ENCODE measurements at regions not wholly inside any gene's neighbourhood (a gene's known extent, or its start where the extent isn't known, plus 50 kb on each side); places are given as distances from the start of the nearest gene placed in this dataset.

DNA sequence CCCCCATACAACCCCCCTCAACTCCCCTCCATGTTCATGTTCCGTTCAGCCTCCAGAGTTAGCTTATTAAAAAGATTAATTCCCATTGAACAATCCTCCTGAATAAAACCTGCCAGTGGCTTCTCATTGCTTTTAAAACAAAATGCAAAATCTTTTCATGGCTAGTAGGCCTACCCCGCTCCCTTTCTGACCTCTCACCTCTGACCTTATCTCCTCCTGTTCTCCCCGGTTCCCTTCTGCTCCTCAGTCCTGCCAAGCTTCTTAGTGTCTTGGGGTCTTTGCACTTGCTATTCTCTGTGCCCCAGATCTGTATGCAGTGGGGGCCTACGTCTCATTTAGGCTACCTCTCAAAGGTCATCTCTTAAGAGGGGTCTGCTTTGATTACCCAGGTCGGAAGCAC is 64.3 kb downstream of the RHOB start:
- TF ChIP-seq POLR2A (IDR thresholded peaks at IDR 0.05), result no peak
- TF ChIP-seq, protein P1, sequence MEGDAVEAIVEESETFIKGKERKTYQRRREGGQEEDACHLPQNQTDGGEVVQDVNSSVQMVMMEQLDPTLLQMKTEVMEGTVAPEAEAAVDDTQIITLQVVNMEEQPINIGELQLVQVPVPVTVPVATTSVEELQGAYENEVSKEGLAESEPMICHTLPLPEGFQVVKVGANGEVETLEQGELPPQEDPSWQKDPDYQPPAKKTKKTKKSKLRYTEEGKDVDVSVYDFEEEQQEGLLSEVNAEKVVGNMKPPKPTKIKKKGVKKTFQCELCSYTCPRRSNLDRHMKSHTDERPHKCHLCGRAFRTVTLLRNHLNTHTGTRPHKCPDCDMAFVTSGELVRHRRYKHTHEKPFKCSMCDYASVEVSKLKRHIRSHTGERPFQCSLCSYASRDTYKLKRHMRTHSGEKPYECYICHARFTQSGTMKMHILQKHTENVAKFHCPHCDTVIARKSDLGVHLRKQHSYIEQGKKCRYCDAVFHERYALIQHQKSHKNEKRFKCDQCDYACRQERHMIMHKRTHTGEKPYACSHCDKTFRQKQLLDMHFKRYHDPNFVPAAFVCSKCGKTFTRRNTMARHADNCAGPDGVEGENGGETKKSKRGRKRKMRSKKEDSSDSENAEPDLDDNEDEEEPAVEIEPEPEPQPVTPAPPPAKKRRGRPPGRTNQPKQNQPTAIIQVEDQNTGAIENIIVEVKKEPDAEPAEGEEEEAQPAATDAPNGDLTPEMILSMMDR (IDR thresholded peaks at IDR 0.05), result no peak
- intact Hi-C loops (cut with DNase I), result no loop called here
- 89 to 94% (median 92%) methylated on average over 5 of the region's 5 CpGs for WGBS, 4 donors

DNA sequence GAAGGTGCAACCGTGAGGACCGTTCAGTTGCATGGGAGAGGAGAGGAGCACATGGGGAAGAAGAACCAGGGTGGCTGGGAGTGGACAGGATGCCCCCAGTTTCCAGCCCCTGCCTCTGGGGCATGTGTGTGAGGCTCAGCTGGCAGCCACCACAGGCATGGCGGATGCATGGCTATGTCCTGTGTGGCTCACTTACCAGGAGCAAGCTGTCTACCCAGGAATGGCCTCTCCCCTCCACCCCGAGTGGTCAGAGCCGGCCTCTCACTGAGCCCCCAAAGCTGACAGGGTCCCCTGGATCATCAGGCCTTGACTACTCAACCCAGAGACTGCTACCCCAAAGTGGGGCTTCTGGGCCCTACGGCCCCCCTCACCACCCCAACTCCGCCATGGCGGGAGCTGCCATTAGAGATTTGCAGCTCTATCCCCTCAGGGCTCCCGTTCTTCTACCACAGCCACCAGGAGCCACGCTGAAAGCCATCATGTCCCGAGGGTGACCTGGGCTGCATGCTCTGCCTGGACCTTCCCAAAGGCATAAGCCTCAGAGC is 65.3 kb downstream of the RHOB start:
- Histone ChIP-seq H3K4me3 (no peak overlapping the region), H3K4me1 (replicated peaks in 1 of 2) (peaks cover 0 to 10% of the 10 kb centered on the region in 2 donors), H3K27ac (no peak overlapping the region), H3K27me3 (no peaks in the 10 kb centered on the region), H3K36me3 (replicated peaks in 1 of 2) (no peaks in the 10 kb centered on the region), H3K9me3 (replicated peaks in 1 of 3) (no peaks in the 10 kb centered on the region)
- no peak for TF ChIP-seq POLR2A (IDR thresholded peaks at IDR 0.05)
- TF ChIP-seq, protein P1 (IDR thresholded peaks at IDR 0.05), result no peak
- intact Hi-C loops (cut with DNase I), result no loop called here
- DNase-seq, result no peak
- WGBS, 4 donors, result 96 to 98% (median 96%) methylated on average over 4 to 11 of the region's 11 CpGs

More for the DNA sequence above, 64.3 kb downstream of the RHOB start:
- H3K36me3 ChIP-seq (replicated peaks in 1 of 2), result no peaks in the 10 kb centered on the region
- H3K27me3 ChIP-seq, result no peaks in the 10 kb centered on the region
- no peak for DNase-seq
- H3K4me3 ChIP-seq, result no peak overlapping the region
- H3K4me1 ChIP-seq (replicated peaks in 1 of 2), result peaks cover 0 to 10% of the 10 kb centered on the region in 2 donors
- no peak overlapping the region for H3K27ac ChIP-seq
- no peaks in the 10 kb centered on the region for H3K9me3 ChIP-seq (replicated peaks in 1 of 3)

DNA sequence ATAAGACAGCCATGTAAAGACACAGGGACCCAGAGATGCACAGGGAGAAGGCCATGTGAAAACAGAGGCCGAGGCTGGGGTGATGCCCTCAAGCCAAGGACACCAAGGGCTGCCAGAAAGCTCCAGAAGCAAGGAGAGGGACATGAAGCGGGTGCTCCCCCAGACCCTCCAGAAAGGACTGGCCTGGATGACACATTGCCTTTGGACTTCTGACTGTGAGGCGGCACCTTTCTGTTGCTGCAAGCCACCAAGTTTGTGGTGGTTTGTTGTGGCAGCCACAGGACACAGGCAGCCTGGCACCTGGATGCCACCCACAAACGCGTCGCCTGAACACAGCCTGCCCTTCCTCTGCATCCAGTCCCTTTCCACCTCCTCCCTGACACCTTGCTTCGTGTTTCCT is 67.1 kb downstream of the RHOB start:
- intact Hi-C loops (cut with DNase I), result no loop called here
- Histone ChIP-seq H3K27me3 (no peaks in the 10 kb centered on the region), H3K27ac (no peak overlapping the region), H3K36me3 (replicated peaks in 1 of 2) (no peaks in the 10 kb centered on the region), H3K9me3 (replicated peaks in 1 of 3) (no peaks in the 10 kb centered on the region), H3K4me1 (replicated peaks in 1 of 2) (peaks cover 0 to 6% of the 10 kb centered on the region in 2 donors), H3K4me3 (no peak overlapping the region)
- no peak for DNase-seq
- no peak for TF ChIP-seq POLR2A (IDR thresholded peaks at IDR 0.05)
- TF ChIP-seq, protein P1 (IDR thresholded peaks at IDR 0.05), result no peak
- 91 to 94% (median 92%) methylated on average over 7 of the region's 7 CpGs for WGBS, 4 donors

DNA sequence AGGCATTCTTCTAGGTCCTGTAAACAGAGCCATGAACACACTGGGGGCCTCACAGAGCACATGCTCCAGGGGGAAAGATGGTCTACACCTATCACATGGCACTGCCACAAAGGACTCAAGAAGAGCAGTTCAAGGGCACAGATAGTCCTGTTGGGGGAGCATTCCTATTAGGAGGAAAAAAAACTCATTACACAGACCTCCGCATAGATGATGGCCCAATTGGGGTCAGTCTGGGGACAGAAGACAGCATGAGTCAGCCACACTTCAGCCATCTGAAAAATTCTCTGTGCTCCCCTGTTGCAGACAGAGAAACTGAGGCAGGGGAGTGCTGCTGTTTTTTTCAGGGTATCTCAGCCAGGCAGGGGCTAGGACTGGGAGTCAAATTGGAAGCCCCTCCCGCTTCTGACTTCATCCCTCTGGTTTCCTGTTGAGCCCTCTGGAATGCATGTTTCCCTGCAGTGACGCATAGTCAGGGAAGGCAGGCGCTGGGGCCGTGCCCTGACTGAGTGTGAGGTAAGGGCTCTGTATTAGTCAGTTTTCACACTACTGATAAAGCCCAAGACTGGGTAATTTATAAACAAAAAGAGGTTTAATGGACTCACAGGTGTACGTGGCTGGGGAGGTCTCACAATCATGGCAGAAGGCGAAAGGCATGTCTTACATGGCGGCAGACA is 67.9 kb downstream of the RHOB start:
- H3K4me1 ChIP-seq (replicated peaks in 1 of 2), result peaks cover 0 to 6% of the 10 kb centered on the region in 2 donors
- H3K27ac ChIP-seq, result peak overlapping the region in 1 of 5 donors; percentile 32
- intact Hi-C loops (cut with DNase I), result no loop called here
- H3K9me3 ChIP-seq (replicated peaks in 1 of 3), result no peaks in the 10 kb centered on the region
- no peak overlapping the region for H3K4me3 ChIP-seq
- DNase-seq, result peak in 1 of 7 donors; percentile 68
- H3K27me3 ChIP-seq, result no peaks in the 10 kb centered on the region
- WGBS, 4 donors, result 81 to 85% (median 84%) methylated on average over 6 to 8 of the region's 8 CpGs
- TF ChIP-seq, protein P1 (IDR thresholded peaks at IDR 0.05), result no peak
- no peaks in the 10 kb centered on the region for H3K36me3 ChIP-seq (replicated peaks in 1 of 2)

Measured in adrenal gland (tissue), 9 donors.